H9 (cell line): ENCODE measurements at regions not wholly inside any gene's neighbourhood (a gene's known extent, or its start where the extent isn't known, plus 50 kb on each side); places are given as distances from the start of the nearest gene placed in this dataset.

ENCODE experiments used
- DNase-seq: peaks from one replicate; pipeline ENCODE4 v3.0.0-alpha.2; 2017
- H2AFZ ChIP-seq: one replicate; pipeline ENCODE4 v1.6.1; 2013; ENCODE audit warnings: mild to moderate bottlenecking, low read length, control low read depth, moderate library complexity
- H2AK5ac ChIP-seq: 2 replicates; pipeline ENCODE4 v1.6.1; 2013; ENCODE audit warnings: low read length, control low read depth, mixed read lengths; ENCODE audit not compliant: insufficient read length
- H2BK120ac ChIP-seq: one replicate; pipeline ENCODE4 v1.6.1; 2013; ENCODE audit warnings: low read depth, mild to moderate bottlenecking, low read length, control low read depth, inconsistent platforms; ENCODE audit not compliant: poor library complexity, severe bottlenecking
- H2BK12ac ChIP-seq: 2 replicates; pipeline ENCODE4 v1.6.1; 2013; ENCODE audit warnings: low read length, control low read depth, mixed read lengths, low read depth; ENCODE audit not compliant: insufficient read length
- H2BK15ac ChIP-seq: 2 replicates; pipeline ENCODE4 v1.6.1; 2013; ENCODE audit warnings: low read depth, low read length, control low read depth
- H2BK20ac ChIP-seq: one replicate; pipeline ENCODE4 v1.6.1; 2013; ENCODE audit warnings: low read depth, mild to moderate bottlenecking, low read length, control low read depth, inconsistent platforms; ENCODE audit not compliant: poor library complexity, severe bottlenecking
- H2BK5ac ChIP-seq: 2 replicates; pipeline ENCODE4 v1.6.1; 2013; ENCODE audit warnings: low read length, control low read depth, mixed read lengths; ENCODE audit not compliant: insufficient read length
- H3K14ac ChIP-seq: 2 replicates; pipeline ENCODE4 v1.6.1; 2013; ENCODE audit warnings: low read length, control low read depth; ENCODE audit not compliant: insufficient read depth
- H3K18ac ChIP-seq: 2 replicates; pipeline ENCODE4 v1.6.1; 2013; ENCODE audit warnings: low read depth, mild to moderate bottlenecking, mixed read lengths, low read length, control low read depth; ENCODE audit not compliant: insufficient read length
- H3K23ac ChIP-seq: 2 replicates; pipeline ENCODE4 v1.6.1; 2013; ENCODE audit warnings: low read length, control low read depth, mixed read lengths, low read depth; ENCODE audit not compliant: insufficient read length
- H3K23me2 ChIP-seq: 2 replicates; pipeline ENCODE4 v1.6.1; 2013; ENCODE audit warnings: low read depth, mild to moderate bottlenecking, mixed read lengths, low read length, control low read depth; ENCODE audit not compliant: insufficient read length, poor library complexity, severe bottlenecking
- H3K27ac ChIP-seq: 2 replicates; pipeline ENCODE4 v1.5.1; 2013; ENCODE audit warnings: low read length, control low read depth, mixed read lengths, low read depth; ENCODE audit not compliant: insufficient read length
- H3K27me3 ChIP-seq: 2 replicates; pipeline ENCODE4 v1.6.1; 2013; ENCODE audit warnings: low read length, control low read depth, inconsistent platforms; ENCODE audit not compliant: insufficient read depth
- H3K4ac ChIP-seq: 2 replicates; pipeline ENCODE4 v1.6.1; 2013; ENCODE audit warnings: low read depth, mild to moderate bottlenecking, control low read depth, inconsistent platforms, low read length, moderate library complexity
- H3K4me1 ChIP-seq: 2 replicates; pipeline ENCODE4 v1.6.1; 2013; ENCODE audit warnings: low read length, control low read depth, inconsistent platforms; ENCODE audit not compliant: insufficient read depth
- H3K4me2 ChIP-seq: 2 replicates; pipeline ENCODE4 v1.6.1; 2013; ENCODE audit warnings: low read length, control low read depth, mixed read lengths; ENCODE audit not compliant: insufficient read length, insufficient read depth
- H3K56ac ChIP-seq: 2 replicates; pipeline ENCODE4 v1.6.1; 2013; ENCODE audit warnings: low read depth, mild to moderate bottlenecking, mixed read lengths, low read length, control low read depth; ENCODE audit not compliant: insufficient read length
- H3K79me1 ChIP-seq: 2 replicates; pipeline ENCODE4 v1.6.1; 2013; ENCODE audit warnings: low read depth, mild to moderate bottlenecking, moderate library complexity, low read length, control low read depth, inconsistent platforms; ENCODE audit not compliant: insufficient read depth, poor library complexity, severe bottlenecking
- H3K79me2 ChIP-seq: 2 replicates; pipeline ENCODE4 v1.6.1; 2013; ENCODE audit warnings: low read length, control low read depth, inconsistent platforms; ENCODE audit not compliant: insufficient read depth
- H3K9ac ChIP-seq: 2 replicates; pipeline ENCODE4 v1.6.1; 2013; ENCODE audit warnings: low read length, control low read depth, mixed read lengths; ENCODE audit not compliant: insufficient read length; ENCODE audit errors: extremely low read depth
- H3K9me3 ChIP-seq: one replicate; pipeline ENCODE4 v1.6.1; 2013; ENCODE audit warnings: low read depth, low read length, inconsistent platforms; ENCODE audit not compliant: control insufficient read depth
- H3T11ph ChIP-seq: one replicate; pipeline ENCODE4 v1.6.1; 2013; ENCODE audit warnings: mild to moderate bottlenecking, low read length, control low read depth, inconsistent platforms
- H4K20me1 ChIP-seq: one replicate; pipeline ENCODE4 v1.6.1; 2013; ENCODE audit not compliant: control insufficient read depth, insufficient read length, insufficient read depth
- H4K5ac ChIP-seq: 2 replicates; pipeline ENCODE4 v1.6.1; 2013; ENCODE audit warnings: low read depth, mild to moderate bottlenecking, mixed read lengths, low read length, control low read depth; ENCODE audit not compliant: insufficient read length
- H4K8ac ChIP-seq: replicated peaks from 2 replicates; pipeline ENCODE4 v1.6.1; 2013; ENCODE audit warnings: low read length, control low read depth, mixed read lengths, low read depth; ENCODE audit not compliant: insufficient read length
- H4K91ac ChIP-seq: 2 replicates; pipeline ENCODE4 v1.6.1; 2013; ENCODE audit warnings: low read depth, mild to moderate bottlenecking, moderate library complexity, mixed read lengths, low read length, control low read depth; ENCODE audit not compliant: insufficient read length
- H3K27ac Mint-ChIP-seq, 3 experiments: 2 replicates in 2 of 3; 3 replicates in 1 of 3; pipeline ENCODE4 v1.8.0; 2020 to 2021; ENCODE audit warnings: mixed read lengths in 3 of 3, mild to moderate bottlenecking in 1 of 3, moderate library complexity in 1 of 3
- H3K27me3 Mint-ChIP-seq: 2 replicates; pipeline ENCODE4 v1.8.0; 2021; ENCODE audit warnings: low read depth, mild to moderate bottlenecking, moderate library complexity, mixed read lengths
- H3K36me3 Mint-ChIP-seq, 3 experiments: 2 replicates in 2 of 3; 3 replicates in 1 of 3; pipeline ENCODE4 v1.8.0; 2020 to 2021; ENCODE audit warnings: low read depth in 3 of 3, mixed read lengths in 3 of 3; ENCODE audit not compliant: insufficient read depth in 1 of 3
- H3K4me1 Mint-ChIP-seq, 2 experiments: 2 replicates each; pipeline ENCODE4 v1.8.0; 2020; ENCODE audit warnings: mixed read lengths in 2 of 2
- H3K4me3 Mint-ChIP-seq, 2 experiments: 2 replicates in 1 of 2; 3 replicates in 1 of 2; pipeline ENCODE4 v1.8.0; 2020 to 2021; ENCODE audit warnings: mild to moderate bottlenecking in 2 of 2, mixed read lengths in 2 of 2, moderate library complexity in 1 of 2
- H3K9me3 Mint-ChIP-seq, 2 experiments: 2 replicates in 1 of 2; 3 replicates in 1 of 2; pipeline ENCODE4 v1.8.0; 2020; ENCODE audit warnings: mild to moderate bottlenecking in 2 of 2, mixed read lengths in 2 of 2, moderate library complexity in 1 of 2
- WGBS: extraction: QIAGEN DNeasy Blood & Tissue Kit; methylation state at CpG from one replicate; pipeline ENCODE4 v1.1.7; 2013; ENCODE audit warnings: missing lambda C conversion rate, low lambda C conversion rate, mixed read lengths; ENCODE audit not compliant: insufficient read length; ENCODE audit errors: extremely low coverage; 5-methylcytosine and 5-hydroxymethylcytosine counted together
- TF ChIP-seq, protein P1 (sequence below): fragments of 200-600 bp; sonication (generic); conservative IDR thresholded peaks from 3 replicates; pipeline ENCODE4 v1.8.0; 2021; ENCODE audit warnings: antibody characterized with exemption, mild to moderate bottlenecking

- Histone ChIP-seq H2AFZ (no peak overlapping the region), H3K23ac (no peak overlapping the region), H3K4me2 (no peak overlapping the region), H2AK5ac (no peak overlapping the region), H2BK15ac (no peak overlapping the region), H3K18ac (no peak overlapping the region), H3T11ph (no peak overlapping the region), H3K79me1 (no peaks in the 10 kb centered on the region), H3K23me2 (no peaks in the 10 kb centered on the region), H3K79me2 (no peaks in the 10 kb centered on the region), H4K8ac (no peak overlapping the region), H3K27me3 (no peaks in the 10 kb centered on the region), H3K14ac (no peak overlapping the region), H2BK5ac (no peak overlapping the region), H4K91ac (no peak overlapping the region), H3K4me1 (no peaks in the 10 kb centered on the region; the same call in 1 of the 2 replicates), H4K20me1 (no peaks in the 10 kb centered on the region), H3K9ac (no peak overlapping the region), H2BK20ac (no peak overlapping the region), H3K9me3 (no peaks in the 10 kb centered on the region), H4K5ac (no peak overlapping the region), H3K56ac (no peak overlapping the region), H3K4ac (no peak overlapping the region), H2BK120ac (no peak overlapping the region), H3K27ac (no peak overlapping the region), H2BK12ac (no peak overlapping the region)
- WGBS: no CpG with 5 or more reads among the region's 7 CpGs
- TF ChIP-seq, protein P1, sequence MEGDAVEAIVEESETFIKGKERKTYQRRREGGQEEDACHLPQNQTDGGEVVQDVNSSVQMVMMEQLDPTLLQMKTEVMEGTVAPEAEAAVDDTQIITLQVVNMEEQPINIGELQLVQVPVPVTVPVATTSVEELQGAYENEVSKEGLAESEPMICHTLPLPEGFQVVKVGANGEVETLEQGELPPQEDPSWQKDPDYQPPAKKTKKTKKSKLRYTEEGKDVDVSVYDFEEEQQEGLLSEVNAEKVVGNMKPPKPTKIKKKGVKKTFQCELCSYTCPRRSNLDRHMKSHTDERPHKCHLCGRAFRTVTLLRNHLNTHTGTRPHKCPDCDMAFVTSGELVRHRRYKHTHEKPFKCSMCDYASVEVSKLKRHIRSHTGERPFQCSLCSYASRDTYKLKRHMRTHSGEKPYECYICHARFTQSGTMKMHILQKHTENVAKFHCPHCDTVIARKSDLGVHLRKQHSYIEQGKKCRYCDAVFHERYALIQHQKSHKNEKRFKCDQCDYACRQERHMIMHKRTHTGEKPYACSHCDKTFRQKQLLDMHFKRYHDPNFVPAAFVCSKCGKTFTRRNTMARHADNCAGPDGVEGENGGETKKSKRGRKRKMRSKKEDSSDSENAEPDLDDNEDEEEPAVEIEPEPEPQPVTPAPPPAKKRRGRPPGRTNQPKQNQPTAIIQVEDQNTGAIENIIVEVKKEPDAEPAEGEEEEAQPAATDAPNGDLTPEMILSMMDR: no peak
- Mint-ChIP-seq H3K27me3 (peaks cover 2% of the 10 kb centered on the region), H3K4me3 (no peak overlapping the region), H3K4me1 (peaks cover 36 to 37% of the 10 kb centered on the region in 2 experiments), H3K36me3 (no peaks in the 10 kb centered on the region), H3K27ac (no peak overlapping the region), H3K9me3 (no peaks in the 10 kb centered on the region; a peak in 1 of 5 replicates)
- DNase-seq: no peak
Observed at GRCh38 chrX:768596-768995, 138.0 kb downstream of the SHOX start.
